ENCODE measurements at regions not wholly inside any gene's neighbourhood (a gene's known extent, or its start where the extent isn't known, plus 50 kb on each side); places are given as distances from the start of the nearest gene placed in this dataset.

GRCh38 chr12:73947326-73948026 lies 590.2 kb upstream of the ATXN7L3B start:
- Histone ChIP-seq H3K4me2 (ENCODE audit: insufficient read depth, low read length) (no peak overlapping the region), H3K9me3 (ENCODE audit: low read depth, low read length) (no peaks in the 10 kb centered on the region), H3K27me3 (ENCODE audit: insufficient read depth, low read length) (no peaks in the 10 kb centered on the region), H3K36me3 (ENCODE audit: insufficient read depth, low read length) (no peaks in the 10 kb centered on the region), H3K79me2 (ENCODE audit: insufficient read depth, low read length) (no peaks in the 10 kb centered on the region), H2AFZ (ENCODE audit: low read length) (no peak overlapping the region), H4K20me1 (ENCODE audit: insufficient read depth, low read length) (no peaks in the 10 kb centered on the region), H3K27ac (ENCODE audit: low read depth, low read length) (no peak overlapping the region), H3K4me3 (ENCODE audit: insufficient read depth, low read length) (no peak overlapping the region), H3K4me1 (ENCODE audit: insufficient read depth, low read length) (no peaks in the 10 kb centered on the region)
- no peak for TF ChIP-seq CTCF (IDR thresholded peaks at IDR 0.05; ENCODE audit: extremely low read depth, low read depth, low read length)
- no peak for DNase-seq (ENCODE audit: insufficient read length, low spot score, missing footprints)

- no peaks in the 10 kb centered on the region for H3K36me3 ChIP-seq (ENCODE audit: insufficient read depth, low read length)
- no peak overlapping the region for H2AFZ ChIP-seq (ENCODE audit: low read length)
- no peak overlapping the region for H3K4me3 ChIP-seq (ENCODE audit: insufficient read depth, low read length)
- H3K9me3 ChIP-seq (ENCODE audit: low read depth, low read length), result no peaks in the 10 kb centered on the region
- H4K20me1 ChIP-seq (ENCODE audit: insufficient read depth, low read length), result no peaks in the 10 kb centered on the region
- no peak for DNase-seq (ENCODE audit: insufficient read length, low spot score, missing footprints)
- no peak for TF ChIP-seq CTCF (IDR thresholded peaks at IDR 0.05; ENCODE audit: extremely low read depth, low read depth, low read length)
- no peaks in the 10 kb centered on the region for H3K27me3 ChIP-seq (ENCODE audit: insufficient read depth, low read length)
- H3K79me2 ChIP-seq (ENCODE audit: insufficient read depth, low read length), result no peaks in the 10 kb centered on the region
- H3K4me1 ChIP-seq (ENCODE audit: insufficient read depth, low read length), result no peaks in the 10 kb centered on the region
- H3K27ac ChIP-seq (ENCODE audit: low read depth, low read length), result no peak overlapping the region
- H3K4me2 ChIP-seq (ENCODE audit: insufficient read depth, low read length), result no peak overlapping the region
Observed at GRCh38 chr12:73950507-73950906, 587.1 kb upstream of the ATXN7L3B start.

GRCh38 chr12:73951956-73952703 lies 585.5 kb upstream of the ATXN7L3B start:
- Histone ChIP-seq H3K9me3 (ENCODE audit: low read depth, low read length) (no peaks in the 10 kb centered on the region), H3K79me2 (ENCODE audit: insufficient read depth, low read length) (no peaks in the 10 kb centered on the region), H3K4me1 (ENCODE audit: insufficient read depth, low read length) (no peaks in the 10 kb centered on the region), H2AFZ (ENCODE audit: low read length) (no peak overlapping the region), H4K20me1 (ENCODE audit: insufficient read depth, low read length) (no peaks in the 10 kb centered on the region), H3K36me3 (ENCODE audit: insufficient read depth, low read length) (no peaks in the 10 kb centered on the region), H3K27ac (ENCODE audit: low read depth, low read length) (no peak overlapping the region), H3K4me2 (ENCODE audit: insufficient read depth, low read length) (no peak overlapping the region), H3K27me3 (ENCODE audit: insufficient read depth, low read length) (no peaks in the 10 kb centered on the region), H3K4me3 (ENCODE audit: insufficient read depth, low read length) (no peak overlapping the region)
- DNase-seq (ENCODE audit: insufficient read length, low spot score, missing footprints), result no peak
- TF ChIP-seq CTCF (IDR thresholded peaks at IDR 0.05; ENCODE audit: extremely low read depth, low read depth, low read length), result no peak

GRCh38 chr12:73964641-73965040 lies 573.0 kb upstream of the ATXN7L3B start:
- no peak overlapping the region for H2AFZ ChIP-seq (ENCODE audit: low read length)
- no peaks in the 10 kb centered on the region for H4K20me1 ChIP-seq (ENCODE audit: insufficient read depth, low read length)
- no peaks in the 10 kb centered on the region for H3K4me1 ChIP-seq (ENCODE audit: insufficient read depth, low read length)
- no peak for TF ChIP-seq CTCF (IDR thresholded peaks at IDR 0.05; ENCODE audit: extremely low read depth, low read depth, low read length)
- DNase-seq (ENCODE audit: insufficient read length, low spot score, missing footprints), result no peak
- no peaks in the 10 kb centered on the region for H3K36me3 ChIP-seq (ENCODE audit: insufficient read depth, low read length)
- peaks cover 3% of the 10 kb centered on the region for H3K9me3 ChIP-seq (ENCODE audit: low read depth, low read length)
- no peak overlapping the region for H3K27ac ChIP-seq (ENCODE audit: low read depth, low read length)
- no peaks in the 10 kb centered on the region for H3K27me3 ChIP-seq (ENCODE audit: insufficient read depth, low read length)
- H3K4me3 ChIP-seq (ENCODE audit: insufficient read depth, low read length), result no peak overlapping the region
- no peaks in the 10 kb centered on the region for H3K79me2 ChIP-seq (ENCODE audit: insufficient read depth, low read length)
- H3K4me2 ChIP-seq (ENCODE audit: insufficient read depth, low read length), result no peak overlapping the region

Data from osteoblast (primary cell).